Upper lobe of left lung (tissue), 4 donors: ENCODE measurements at regions not wholly inside any gene's neighbourhood (a gene's known extent, or its start where the extent isn't known, plus 50 kb on each side); places are given as distances from the start of the nearest gene placed in this dataset.

Experiments used
- CTCF ChIP-seq, 6 experiments: fragments of 450-650 bp in 4 of 6; fragments of 200-600 bp in 2 of 6; sonication (generic) in 2 of 6; IDR thresholded peaks; one replicate each; pipeline ENCODE4 v1.5.1; 2016 to 2019; ENCODE audit warnings: antibody characterized with exemption in 6 of 6
- POLR2A ChIP-seq, 4 donors: fragments of 450-650 bp; IDR thresholded peaks; one replicate each; pipeline ENCODE4 v1.5.1; 2016 to 2017; ENCODE audit warnings: antibody characterized with exemption in 4 of 4, mild to moderate bottlenecking in 2 of 4

GRCh38 chr22:42329504-42329903 lies 59.1 kb upstream of the TCF20 start:
- TF ChIP-seq CTCF (IDR thresholded peaks at IDR 0.05): no peak
- TF ChIP-seq POLR2A (IDR thresholded peaks at IDR 0.05): no peak
